ENCODE measurements at regions not wholly inside any gene's neighbourhood (a gene's known extent, or its start where the extent isn't known, plus 50 kb on each side); places are given as distances from the start of the nearest gene placed in this dataset.

- Mint-ChIP-seq H3K27ac (no peak overlapping the region), H3K36me3 (ENCODE audit: low read depth) (no peaks in the 10 kb centered on the region), H3K4me3 (no peak overlapping the region), H3K9me3 (no peaks in the 10 kb centered on the region), H3K4me1 (no peaks in the 10 kb centered on the region), H3K27me3 (ENCODE audit: insufficient read depth) (no peaks in the 10 kb centered on the region)
- Histone ChIP-seq H3K27me3 (ENCODE audit: control insufficient read depth, insufficient read depth, low read length, poor library complexity, severe bottlenecking) (no peaks in the 10 kb centered on the region), H3K9me3 (ENCODE audit: control insufficient read depth, low read length) (no peaks in the 10 kb centered on the region), H3K27ac (ENCODE audit: low read depth, low read length) (no peak overlapping the region), H3K4me3 (ENCODE audit: low read length) (no peak overlapping the region), H3K4me1 (ENCODE audit: control insufficient read depth, insufficient read depth, low read length) (no peaks in the 10 kb centered on the region), H3K9ac (ENCODE audit: extremely low read depth, low read length, poor library complexity, severe bottlenecking) (no peak overlapping the region), H3K36me3 (ENCODE audit: control insufficient read depth, insufficient read depth, low read length) (no peaks in the 10 kb centered on the region)
- TF ChIP-seq CTCF (conservative IDR thresholded peaks at IDR 0.05), result no peak
- DNase-seq, result no peak
- WGBS, 2 experiments (ENCODE audit: insufficient coverage in 1 of 2, insufficient read length in 1 of 2), result 90% methylated on average over 4 of the region's 4 CpGs; no CpG with 5 or more reads in 1 of the 2 experiments
Observed at GRCh38 chr15:25616471-25616870, 177.6 kb upstream of the UBE3A start.

DNA sequence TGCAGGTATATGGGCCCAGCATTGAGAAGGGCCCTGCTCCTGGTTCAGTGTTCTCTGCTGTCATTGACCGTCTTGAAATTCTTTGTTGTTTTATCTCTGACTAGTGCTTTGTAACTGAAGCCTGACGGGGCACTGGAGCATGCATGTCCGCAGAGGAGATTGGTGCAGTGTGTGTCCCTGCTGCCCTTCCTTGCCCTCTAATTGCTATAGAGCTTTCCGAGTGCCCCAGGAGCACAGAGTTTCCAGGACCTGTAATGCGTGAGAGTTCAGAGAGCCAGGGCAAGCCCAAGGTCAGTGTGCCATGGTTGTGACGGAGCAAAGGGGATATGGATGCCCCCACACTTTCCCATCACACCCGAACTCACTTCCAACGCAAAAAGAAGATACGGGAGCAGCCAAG lies 174.3 kb upstream of the UBE3A start:
- no peak overlapping the region for H3K27ac ChIP-seq (ENCODE audit: low read depth, low read length)
- WGBS, 2 experiments (ENCODE audit: insufficient coverage in 1 of 2, insufficient read length in 1 of 2), result 84 to 88% methylated on average over 6 to 9 of the region's 9 CpGs
- no peak for TF ChIP-seq CTCF (conservative IDR thresholded peaks at IDR 0.05)

DNA sequence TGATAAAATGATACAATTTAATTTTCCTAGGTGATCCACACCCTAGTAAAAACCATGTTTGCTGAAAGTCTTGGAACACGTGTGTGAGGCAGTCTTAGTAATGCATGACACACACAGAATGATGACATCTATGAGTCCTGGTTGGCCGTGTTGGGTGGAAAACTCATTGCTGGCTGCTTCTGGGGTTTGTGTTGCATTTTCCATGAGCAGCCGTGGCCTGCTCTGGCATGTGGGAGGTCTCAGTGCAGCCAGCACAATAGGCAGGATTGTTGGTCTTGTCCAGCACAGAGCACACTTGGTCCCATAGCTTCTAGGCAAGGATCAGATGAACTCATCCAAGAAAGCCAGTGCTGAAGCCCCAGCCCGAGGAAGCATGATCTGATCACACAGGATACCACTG lies 172.8 kb upstream of the UBE3A start:
- H3K27me3 ChIP-seq (ENCODE audit: control insufficient read depth, insufficient read depth, low read length, poor library complexity, severe bottlenecking), result no peaks in the 10 kb centered on the region
- DNase-seq, result no peak
- no peaks in the 10 kb centered on the region for H3K27me3 Mint-ChIP-seq (ENCODE audit: insufficient read depth)
- no peaks in the 10 kb centered on the region for H3K36me3 ChIP-seq (ENCODE audit: control insufficient read depth, insufficient read depth, low read length)
- H3K4me1 ChIP-seq (ENCODE audit: control insufficient read depth, insufficient read depth, low read length), result no peaks in the 10 kb centered on the region
- no peak for TF ChIP-seq CTCF (conservative IDR thresholded peaks at IDR 0.05)
- no peaks in the 10 kb centered on the region for H3K4me1 Mint-ChIP-seq
- H3K4me3 Mint-ChIP-seq, result no peak overlapping the region
- no peak overlapping the region for H3K27ac ChIP-seq (ENCODE audit: low read depth, low read length)
- no peaks in the 10 kb centered on the region for H3K9me3 Mint-ChIP-seq
- H3K36me3 Mint-ChIP-seq (ENCODE audit: low read depth), result no peaks in the 10 kb centered on the region
- 61 to 65% methylated on average over 3 to 4 of the region's 4 CpGs for WGBS, 2 experiments (ENCODE audit: insufficient coverage in 1 of 2, insufficient read length in 1 of 2)
- no peaks in the 10 kb centered on the region for H3K9me3 ChIP-seq (ENCODE audit: control insufficient read depth, low read length)
- no peak overlapping the region for H3K4me3 ChIP-seq (ENCODE audit: low read length)
- no peak overlapping the region for H3K9ac ChIP-seq (ENCODE audit: extremely low read depth, low read length, poor library complexity, severe bottlenecking)
- H3K27ac Mint-ChIP-seq, result no peak overlapping the region

More for the DNA sequence above, 174.3 kb upstream of the UBE3A start:
- Histone ChIP-seq H3K27me3 (ENCODE audit: control insufficient read depth, insufficient read depth, low read length, poor library complexity, severe bottlenecking) (no peaks in the 10 kb centered on the region), H3K4me1 (ENCODE audit: control insufficient read depth, insufficient read depth, low read length) (no peaks in the 10 kb centered on the region), H3K9me3 (ENCODE audit: control insufficient read depth, low read length) (no peaks in the 10 kb centered on the region), H3K4me3 (ENCODE audit: low read length) (no peak overlapping the region), H3K36me3 (ENCODE audit: control insufficient read depth, insufficient read depth, low read length) (no peaks in the 10 kb centered on the region), H3K9ac (ENCODE audit: extremely low read depth, low read length, poor library complexity, severe bottlenecking) (no peak overlapping the region)
- Mint-ChIP-seq H3K27ac (no peak overlapping the region), H3K36me3 (ENCODE audit: low read depth) (no peaks in the 10 kb centered on the region), H3K9me3 (no peaks in the 10 kb centered on the region), H3K4me3 (no peak overlapping the region), H3K4me1 (no peaks in the 10 kb centered on the region), H3K27me3 (ENCODE audit: insufficient read depth) (no peaks in the 10 kb centered on the region)
- no peak for DNase-seq

Measured in endodermal cell (in vitro differentiated cells).